Activated T-cell treated with anti-CD3 and anti-CD28 coated beads, Interleukin-2, amount 50 U/mL, for 72 hours (primary cell): ENCODE measurements at regions not wholly inside any gene's neighbourhood (a gene's known extent, or its start where the extent isn't known, plus 50 kb on each side); places are given as distances from the start of the nearest gene placed in this dataset.

Experiments
- ATAC-seq, 2 donors: fragments of 150-1000 bp; cut with Tn5 transposase; replicated peaks in 1 of 2; 2 replicates each; pipeline ENCODE4 v1.10.0; 2021; ENCODE audit warnings: moderate library complexity in 2 of 2, mild to moderate bottlenecking in 1 of 2
- DNase-seq, 2 donors: peaks; one replicate each; pipeline ENCODE4 v3.0.0; 2021 to 2022; ENCODE audit warnings: mixed read lengths in 1 of 2
- H3K27ac Mint-ChIP-seq: one replicate; pipeline ENCODE4 v1.8.0; 2022; ENCODE audit warnings: mild to moderate bottlenecking, moderate library complexity, mixed read lengths
- H3K27me3 Mint-ChIP-seq: one replicate; pipeline ENCODE4 v1.8.0; 2022; ENCODE audit warnings: low read depth, mixed read lengths
- H3K36me3 Mint-ChIP-seq, 2 donors: one replicate each; pipeline ENCODE4 v1.8.0; 2022; ENCODE audit warnings: mixed read lengths in 2 of 2, mild to moderate bottlenecking in 1 of 2; ENCODE audit not compliant: insufficient read depth in 2 of 2
- H3K4me1 Mint-ChIP-seq: one replicate; pipeline ENCODE4 v1.8.0; 2022; ENCODE audit warnings: low read depth, mixed read lengths
- H3K4me3 Mint-ChIP-seq, 2 donors: one replicate each; pipeline ENCODE4 v1.8.0; 2022; ENCODE audit warnings: mild to moderate bottlenecking in 2 of 2, mixed read lengths in 2 of 2, moderate library complexity in 2 of 2
- H3K9me3 Mint-ChIP-seq, 2 donors: one replicate each; pipeline ENCODE4 v1.8.0; 2022; ENCODE audit warnings: mixed read lengths in 2 of 2

- Mint-ChIP-seq H3K27ac (no peak overlapping the region), H3K9me3 (peaks cover 3 to 5% of the 10 kb centered on the region in 2 donors), H3K36me3 (peaks cover 2 to 3% of the 10 kb centered on the region in 2 donors), H3K4me3 (no peak overlapping the region), H3K27me3 (peaks cover 14% of the 10 kb centered on the region), H3K4me1 (no peaks in the 10 kb centered on the region)
- DNase-seq (no peak), ATAC-seq (no peak)
These were observed 275.6 kb upstream of the FOXK1 start for GRCh38 chr7:4406288-4407058.

DNA sequence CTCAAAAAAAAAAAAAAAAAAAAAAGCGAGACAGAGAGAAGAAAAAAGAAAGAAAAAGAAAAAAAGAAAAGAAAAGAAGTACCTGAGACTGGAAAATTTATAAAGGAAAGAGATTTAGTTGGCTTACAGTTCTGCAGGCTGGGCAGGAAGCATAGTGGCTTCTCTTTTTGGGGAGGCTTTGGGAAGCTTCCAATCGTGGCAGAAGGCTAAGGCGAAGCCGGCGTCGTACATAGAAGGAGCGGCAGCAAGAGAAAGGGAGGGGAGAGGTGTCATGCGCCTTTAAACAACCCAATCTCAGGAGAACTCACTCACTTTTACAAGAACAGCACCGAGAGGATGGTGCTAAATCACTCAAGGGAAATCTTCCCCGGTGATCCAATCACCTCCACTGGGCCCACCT, 272.1 kb upstream of the FOXK1 start:
- peaks cover 6% of the 10 kb centered on the region for H3K27me3 Mint-ChIP-seq
- H3K36me3 Mint-ChIP-seq: peaks cover 0 to 3% of the 10 kb centered on the region in 2 donors
- ATAC-seq: no peak
- H3K9me3 Mint-ChIP-seq: peaks cover 0 to 2% of the 10 kb centered on the region in 2 donors
- no peak overlapping the region for H3K4me3 Mint-ChIP-seq
- H3K4me1 Mint-ChIP-seq: no peaks in the 10 kb centered on the region
- no peak for DNase-seq
- no peak overlapping the region for H3K27ac Mint-ChIP-seq

GRCh38 chr7:4416396-4417056, 265.6 kb upstream of the FOXK1 start:
- Mint-ChIP-seq H3K27ac (no peak overlapping the region), H3K4me3 (peak overlapping the region in 1 of 2 donors; percentile 36), H3K36me3 (peaks cover 2% of the 10 kb centered on the region in 2 donors), H3K9me3 (peaks cover 4 to 15% of the 10 kb centered on the region in 2 donors), H3K4me1 (no peaks in the 10 kb centered on the region), H3K27me3 (peaks cover 7% of the 10 kb centered on the region)
- ATAC-seq (no peak), DNase-seq (no peak)

- H3K27me3 Mint-ChIP-seq: no peaks in the 10 kb centered on the region
- DNase-seq (no peak), ATAC-seq (no peak)
- H3K27ac Mint-ChIP-seq: no peak overlapping the region
- no peak overlapping the region for H3K4me3 Mint-ChIP-seq
- no peaks in the 10 kb centered on the region for H3K4me1 Mint-ChIP-seq
- H3K36me3 Mint-ChIP-seq: peaks cover 0 to 2% of the 10 kb centered on the region in 2 donors
- H3K9me3 Mint-ChIP-seq: peaks cover 0 to 3% of the 10 kb centered on the region in 2 donors
These were observed 253.6 kb upstream of the FOXK1 start for GRCh38 chr7:4428526-4428925.

DNA sequence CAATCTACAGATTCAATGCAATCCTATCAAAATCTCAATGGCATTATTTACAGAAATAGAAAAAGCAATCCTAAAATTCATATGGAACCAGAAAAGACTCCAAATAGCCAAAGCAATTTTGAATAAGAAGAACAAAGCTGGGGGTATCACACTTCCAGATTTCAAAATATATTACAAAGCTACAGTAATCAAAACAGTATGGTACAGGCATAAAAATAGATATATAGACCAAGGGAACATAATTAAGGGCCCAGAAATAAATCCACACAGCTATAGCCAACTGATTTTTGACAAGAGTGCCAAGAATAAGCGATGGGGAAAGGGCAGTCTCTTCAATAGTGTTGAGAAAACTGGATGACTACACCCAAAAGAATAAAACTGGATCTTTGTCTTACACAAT, 251.9 kb upstream of the FOXK1 start:
- H3K27me3 Mint-ChIP-seq: peaks cover 5% of the 10 kb centered on the region
- no peak overlapping the region for H3K27ac Mint-ChIP-seq
- H3K36me3 Mint-ChIP-seq: peaks cover 0 to 2% of the 10 kb centered on the region in 2 donors
- H3K4me1 Mint-ChIP-seq: no peaks in the 10 kb centered on the region
- peaks cover 0 to 3% of the 10 kb centered on the region in 2 donors for H3K9me3 Mint-ChIP-seq
- no peak for DNase-seq
- no peak for ATAC-seq
- no peak overlapping the region for H3K4me3 Mint-ChIP-seq

- no peaks in the 10 kb centered on the region for H3K4me1 Mint-ChIP-seq
- DNase-seq: no peak
- H3K9me3 Mint-ChIP-seq: peaks cover 0 to 3% of the 10 kb centered on the region in 2 donors
- H3K27me3 Mint-ChIP-seq: peaks cover 23% of the 10 kb centered on the region
- no peak overlapping the region for H3K4me3 Mint-ChIP-seq
- ATAC-seq: no peak
- H3K36me3 Mint-ChIP-seq: peaks cover 0 to 2% of the 10 kb centered on the region in 2 donors
- H3K27ac Mint-ChIP-seq: no peak overlapping the region
These were observed 247.8 kb upstream of the FOXK1 start for GRCh38 chr7:4434306-4434705.

GRCh38 chr7:4436361-4436895, 245.7 kb upstream of the FOXK1 start:
- DNase-seq: no peak
- Mint-ChIP-seq H3K9me3 (no peaks in the 10 kb centered on the region), H3K27ac (no peak overlapping the region), H3K4me3 (no peak overlapping the region), H3K27me3 (peaks cover 23% of the 10 kb centered on the region), H3K4me1 (no peaks in the 10 kb centered on the region), H3K36me3 (no peaks in the 10 kb centered on the region)
- no peak for ATAC-seq

DNA sequence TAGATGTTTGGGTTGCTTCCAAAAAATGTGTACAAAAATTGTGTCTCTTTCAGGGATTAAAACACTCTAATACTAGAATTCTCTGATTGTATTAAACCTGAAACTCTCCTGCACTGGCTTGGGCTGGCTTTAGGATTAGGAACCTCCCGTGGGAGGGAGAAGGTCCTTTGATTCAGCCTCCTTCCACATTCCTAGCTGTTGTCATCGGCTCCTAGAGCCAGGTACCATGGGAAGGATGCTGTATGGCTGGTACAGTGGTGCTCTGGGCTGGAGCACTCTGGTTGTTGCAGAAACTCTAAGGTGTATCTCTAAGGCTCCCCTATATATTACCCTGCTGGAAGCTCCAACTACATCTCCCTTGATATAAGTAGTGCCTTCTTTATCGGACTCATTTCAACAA, 245.2 kb upstream of the FOXK1 start:
- H3K36me3 Mint-ChIP-seq: no peaks in the 10 kb centered on the region
- no peaks in the 10 kb centered on the region for H3K4me1 Mint-ChIP-seq
- H3K9me3 Mint-ChIP-seq: no peaks in the 10 kb centered on the region
- H3K27me3 Mint-ChIP-seq: peaks cover 23% of the 10 kb centered on the region
- ATAC-seq (no peak), DNase-seq (no peak)
- H3K27ac Mint-ChIP-seq: no peak overlapping the region
- no peak overlapping the region for H3K4me3 Mint-ChIP-seq

- Mint-ChIP-seq H3K4me1 (no peaks in the 10 kb centered on the region), H3K27ac (no peak overlapping the region), H3K4me3 (no peak overlapping the region), H3K36me3 (no peaks in the 10 kb centered on the region), H3K9me3 (peaks cover 0 to 1% of the 10 kb centered on the region in 2 donors), H3K27me3 (peaks cover 23% of the 10 kb centered on the region)
- no peak for ATAC-seq
- no peak for DNase-seq
These were observed 244.2 kb upstream of the FOXK1 start for GRCh38 chr7:4437916-4438315.

GRCh38 chr7:4438723-4439245, 243.3 kb upstream of the FOXK1 start:
- Mint-ChIP-seq H3K36me3 (no peaks in the 10 kb centered on the region), H3K27me3 (peaks cover 23% of the 10 kb centered on the region), H3K9me3 (peaks cover 0 to 1% of the 10 kb centered on the region in 2 donors), H3K4me3 (no peak overlapping the region), H3K27ac (no peak overlapping the region), H3K4me1 (no peaks in the 10 kb centered on the region)
- DNase-seq: no peak
- no peak for ATAC-seq

GRCh38 chr7:4439444-4439843, 242.7 kb upstream of the FOXK1 start:
- Mint-ChIP-seq H3K4me3 (no peak overlapping the region), H3K4me1 (no peaks in the 10 kb centered on the region), H3K27ac (no peak overlapping the region), H3K27me3 (peaks cover 23% of the 10 kb centered on the region), H3K36me3 (no peaks in the 10 kb centered on the region), H3K9me3 (peaks cover 0 to 1% of the 10 kb centered on the region in 2 donors)
- no peak for DNase-seq
- no peak for ATAC-seq

GRCh38 chr7:4444106-4444505, 238.0 kb upstream of the FOXK1 start:
- ATAC-seq: no peak
- Mint-ChIP-seq H3K4me3 (no peak overlapping the region), H3K27ac (no peak overlapping the region), H3K36me3 (no peaks in the 10 kb centered on the region), H3K4me1 (no peaks in the 10 kb centered on the region), H3K27me3 (peaks cover 10% of the 10 kb centered on the region), H3K9me3 (peaks cover 5 to 7% of the 10 kb centered on the region in 2 donors)
- no peak for DNase-seq

- no peak overlapping the region for H3K27ac Mint-ChIP-seq
- no peak overlapping the region for H3K4me3 Mint-ChIP-seq
- H3K36me3 Mint-ChIP-seq: no peaks in the 10 kb centered on the region
- DNase-seq (no peak), ATAC-seq (no peak)
- H3K4me1 Mint-ChIP-seq: no peaks in the 10 kb centered on the region
- peaks cover 5 to 7% of the 10 kb centered on the region in 2 donors for H3K9me3 Mint-ChIP-seq
- H3K27me3 Mint-ChIP-seq: peaks cover 10% of the 10 kb centered on the region
These were observed 236.3 kb upstream of the FOXK1 start for GRCh38 chr7:4445777-4446176.
